ENCODE measurements at regions not wholly inside any gene's neighbourhood (a gene's known extent, or its start where the extent isn't known, plus 50 kb on each side); places are given as distances from the start of the nearest gene placed in this dataset.

- WGBS, 2 donors: 75 to 85% methylated on average over 3 of the region's 3 CpGs
- Histone ChIP-seq H3K4me3 (ENCODE audit: low read depth in 1 of 2, low read length in 2 of 2) (no peak overlapping the region), H3K36me3 (ENCODE audit: control insufficient read depth in 2 of 2, insufficient read depth in 2 of 2, low read length in 1 of 2) (no peaks in the 10 kb centered on the region), H3K9me3 (ENCODE audit: control insufficient read depth in 2 of 2, insufficient read depth in 1 of 2, low read depth in 1 of 2, low read length in 1 of 2) (no peaks in the 10 kb centered on the region), H3K27me3 (ENCODE audit: control insufficient read depth in 1 of 2, insufficient read depth in 2 of 2, low read length in 2 of 2) (no peaks in the 10 kb centered on the region), H3K4me1 (ENCODE audit: control insufficient read depth in 2 of 2, insufficient read depth in 2 of 2, low read length in 1 of 2) (peaks cover 0 to 4% of the 10 kb centered on the region in 2 donors), H3K27ac (ENCODE audit: low read depth in 2 of 2, low read length in 1 of 2) (no peak overlapping the region)
Observed at GRCh38 chr10:88066319-88066718, 202.9 kb downstream of the PTEN start.

- H3K4me1 ChIP-seq (ENCODE audit: control insufficient read depth in 2 of 2, insufficient read depth in 2 of 2, low read length in 1 of 2): peaks cover 0 to 4% of the 10 kb centered on the region in 2 donors
- WGBS, 2 donors: 82 to 83% methylated on average over 6 of the region's 6 CpGs
- no peaks in the 10 kb centered on the region for H3K27me3 ChIP-seq (ENCODE audit: control insufficient read depth in 1 of 2, insufficient read depth in 2 of 2, low read length in 2 of 2)
- H3K9me3 ChIP-seq (ENCODE audit: control insufficient read depth in 2 of 2, insufficient read depth in 1 of 2, low read depth in 1 of 2, low read length in 1 of 2): no peaks in the 10 kb centered on the region
- H3K27ac ChIP-seq (ENCODE audit: low read depth in 2 of 2, low read length in 1 of 2): no peak overlapping the region
- H3K4me3 ChIP-seq (ENCODE audit: low read depth in 1 of 2, low read length in 2 of 2): no peak overlapping the region
- no peaks in the 10 kb centered on the region for H3K36me3 ChIP-seq (ENCODE audit: control insufficient read depth in 2 of 2, insufficient read depth in 2 of 2, low read length in 1 of 2)
Observed at GRCh38 chr10:88066876-88067275, 203.5 kb downstream of the PTEN start.

- Histone ChIP-seq H3K27ac (ENCODE audit: low read depth in 2 of 2, low read length in 1 of 2) (no peak overlapping the region), H3K27me3 (ENCODE audit: control insufficient read depth in 1 of 2, insufficient read depth in 2 of 2, low read length in 2 of 2) (no peaks in the 10 kb centered on the region), H3K36me3 (ENCODE audit: control insufficient read depth in 2 of 2, insufficient read depth in 2 of 2, low read length in 1 of 2) (no peaks in the 10 kb centered on the region), H3K4me1 (ENCODE audit: control insufficient read depth in 2 of 2, insufficient read depth in 2 of 2, low read length in 1 of 2) (peaks cover 0 to 4% of the 10 kb centered on the region in 2 donors), H3K9me3 (ENCODE audit: control insufficient read depth in 2 of 2, insufficient read depth in 1 of 2, low read depth in 1 of 2, low read length in 1 of 2) (no peaks in the 10 kb centered on the region), H3K4me3 (ENCODE audit: low read depth in 1 of 2, low read length in 2 of 2) (no peak overlapping the region)
Observed at GRCh38 chr10:88067737-88068136, 204.3 kb downstream of the PTEN start.

DNA sequence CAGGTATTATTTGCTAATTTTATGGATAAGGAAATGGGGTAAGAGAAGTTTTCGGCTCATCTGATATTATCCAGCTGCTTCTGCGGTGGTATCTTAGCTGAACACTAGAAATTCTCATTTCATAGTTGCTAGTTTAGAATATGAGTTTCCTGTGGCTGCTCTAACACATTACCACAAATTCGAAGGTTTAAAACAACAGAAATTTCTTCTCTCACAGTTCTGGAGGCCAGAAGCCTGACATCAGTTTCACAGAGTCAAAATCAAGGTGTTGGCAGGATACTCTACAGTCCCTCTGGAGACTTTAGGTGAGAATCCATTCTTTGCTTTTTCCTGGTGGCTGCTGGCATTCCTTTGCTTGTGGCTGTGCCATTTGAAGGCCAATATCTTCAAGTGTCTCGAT, 205.9 kb downstream of the PTEN start:
- 88 to 90% methylated on average over 4 of the region's 4 CpGs for WGBS, 2 donors
- H3K4me3 ChIP-seq (ENCODE audit: low read depth in 1 of 2, low read length in 2 of 2): no peak overlapping the region
- H3K36me3 ChIP-seq (ENCODE audit: control insufficient read depth in 2 of 2, insufficient read depth in 2 of 2, low read length in 1 of 2): no peaks in the 10 kb centered on the region
- no peaks in the 10 kb centered on the region for H3K4me1 ChIP-seq (ENCODE audit: control insufficient read depth in 2 of 2, insufficient read depth in 2 of 2, low read length in 1 of 2)
- no peaks in the 10 kb centered on the region for H3K9me3 ChIP-seq (ENCODE audit: control insufficient read depth in 2 of 2, insufficient read depth in 1 of 2, low read depth in 1 of 2, low read length in 1 of 2)
- H3K27me3 ChIP-seq (ENCODE audit: control insufficient read depth in 1 of 2, insufficient read depth in 2 of 2, low read length in 2 of 2): no peaks in the 10 kb centered on the region
- no peak overlapping the region for H3K27ac ChIP-seq (ENCODE audit: low read depth in 2 of 2, low read length in 1 of 2)

DNA sequence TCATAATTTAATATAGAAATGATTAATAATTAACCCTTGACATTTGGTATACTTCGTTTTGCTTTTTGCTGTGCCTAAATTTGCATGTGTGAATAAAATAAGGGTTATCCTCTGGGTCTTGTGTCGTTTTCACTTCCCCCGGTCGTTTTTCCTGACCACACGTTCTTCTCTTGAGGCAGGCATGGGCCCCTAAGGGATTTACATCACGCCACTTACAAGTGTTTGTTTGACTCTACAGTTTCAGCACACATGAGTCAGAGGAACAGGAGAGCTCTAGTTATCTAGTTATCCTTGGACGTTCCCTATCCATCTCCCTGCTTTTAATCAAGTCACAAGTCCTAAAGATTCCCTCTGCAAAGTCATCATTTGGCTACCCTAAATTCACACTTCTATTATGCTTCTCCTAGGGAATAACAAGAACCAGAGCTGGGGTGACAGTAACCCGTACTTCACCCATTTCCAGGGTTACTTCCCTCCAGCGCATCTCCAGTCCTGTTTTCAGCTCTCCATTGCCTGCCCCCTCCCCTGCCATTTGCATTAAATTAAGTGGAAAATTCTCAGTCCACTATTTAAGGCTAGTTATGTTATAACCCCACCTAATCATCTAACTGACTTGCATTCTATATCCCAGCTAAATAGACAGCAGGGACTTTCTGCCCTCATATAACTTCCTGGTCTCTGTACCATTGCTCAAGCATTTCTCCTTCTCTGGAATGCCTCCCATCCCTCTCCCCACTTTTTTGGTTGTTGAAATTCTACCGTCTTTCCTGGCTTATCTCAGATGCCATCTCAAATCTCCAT, 206.9 kb downstream of the PTEN start:
- WGBS, 2 donors: 71 to 76% methylated on average over 10 of the region's 10 CpGs
- H3K36me3 ChIP-seq (ENCODE audit: control insufficient read depth in 2 of 2, insufficient read depth in 2 of 2, low read length in 1 of 2): no peaks in the 10 kb centered on the region
- H3K4me3 ChIP-seq (ENCODE audit: low read depth in 1 of 2, low read length in 2 of 2): no peak overlapping the region
- H3K4me1 ChIP-seq (ENCODE audit: control insufficient read depth in 2 of 2, insufficient read depth in 2 of 2, low read length in 1 of 2): no peaks in the 10 kb centered on the region
- no peak overlapping the region for H3K27ac ChIP-seq (ENCODE audit: low read depth in 2 of 2, low read length in 1 of 2)
- H3K9me3 ChIP-seq (ENCODE audit: control insufficient read depth in 2 of 2, insufficient read depth in 1 of 2, low read depth in 1 of 2, low read length in 1 of 2): no peaks in the 10 kb centered on the region
- no peaks in the 10 kb centered on the region for H3K27me3 ChIP-seq (ENCODE audit: control insufficient read depth in 1 of 2, insufficient read depth in 2 of 2, low read length in 2 of 2)

DNA sequence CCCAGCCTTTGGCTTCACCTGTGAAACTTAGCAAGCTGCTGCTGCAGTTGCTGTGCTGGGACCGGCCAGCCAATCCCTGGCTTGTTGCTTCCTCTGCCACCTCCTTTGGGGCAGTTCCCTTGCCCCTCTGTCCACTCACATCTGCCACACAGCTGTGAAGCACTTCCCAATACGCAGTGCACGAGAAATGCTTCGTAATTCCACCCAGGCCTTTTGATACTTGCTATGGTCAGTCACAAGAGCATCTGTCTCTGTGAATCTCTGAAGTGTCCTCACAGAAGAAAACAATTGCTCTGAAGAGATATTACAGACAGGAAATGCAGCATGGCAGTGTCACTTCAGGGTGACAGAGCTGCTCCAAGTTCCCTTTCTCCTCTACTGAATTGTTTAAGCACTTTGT, 208.5 kb downstream of the PTEN start:
- Histone ChIP-seq H3K27ac (ENCODE audit: low read depth in 2 of 2, low read length in 1 of 2) (no peak overlapping the region), H3K36me3 (ENCODE audit: control insufficient read depth in 2 of 2, insufficient read depth in 2 of 2, low read length in 1 of 2) (no peaks in the 10 kb centered on the region), H3K4me3 (ENCODE audit: low read depth in 1 of 2, low read length in 2 of 2) (no peak overlapping the region), H3K27me3 (ENCODE audit: control insufficient read depth in 1 of 2, insufficient read depth in 2 of 2, low read length in 2 of 2) (no peaks in the 10 kb centered on the region), H3K4me1 (ENCODE audit: control insufficient read depth in 2 of 2, insufficient read depth in 2 of 2, low read length in 1 of 2) (no peaks in the 10 kb centered on the region), H3K9me3 (ENCODE audit: control insufficient read depth in 2 of 2, insufficient read depth in 1 of 2, low read depth in 1 of 2, low read length in 1 of 2) (no peaks in the 10 kb centered on the region)
- 75 to 81% methylated on average over 4 of the region's 4 CpGs for WGBS, 2 donors

GRCh38 chr10:88073682-88074081, 210.3 kb downstream of the PTEN start:
- no peaks in the 10 kb centered on the region for H3K9me3 ChIP-seq (ENCODE audit: control insufficient read depth in 2 of 2, insufficient read depth in 1 of 2, low read depth in 1 of 2, low read length in 1 of 2)
- no peak overlapping the region for H3K4me3 ChIP-seq (ENCODE audit: low read depth in 1 of 2, low read length in 2 of 2)
- H3K27me3 ChIP-seq (ENCODE audit: control insufficient read depth in 1 of 2, insufficient read depth in 2 of 2, low read length in 2 of 2): no peaks in the 10 kb centered on the region
- WGBS, 2 donors: 64 to 79% methylated on average over 4 of the region's 4 CpGs
- H3K36me3 ChIP-seq (ENCODE audit: control insufficient read depth in 2 of 2, insufficient read depth in 2 of 2, low read length in 1 of 2): no peaks in the 10 kb centered on the region
- no peak overlapping the region for H3K27ac ChIP-seq (ENCODE audit: low read depth in 2 of 2, low read length in 1 of 2)
- no peaks in the 10 kb centered on the region for H3K4me1 ChIP-seq (ENCODE audit: control insufficient read depth in 2 of 2, insufficient read depth in 2 of 2, low read length in 1 of 2)

DNA sequence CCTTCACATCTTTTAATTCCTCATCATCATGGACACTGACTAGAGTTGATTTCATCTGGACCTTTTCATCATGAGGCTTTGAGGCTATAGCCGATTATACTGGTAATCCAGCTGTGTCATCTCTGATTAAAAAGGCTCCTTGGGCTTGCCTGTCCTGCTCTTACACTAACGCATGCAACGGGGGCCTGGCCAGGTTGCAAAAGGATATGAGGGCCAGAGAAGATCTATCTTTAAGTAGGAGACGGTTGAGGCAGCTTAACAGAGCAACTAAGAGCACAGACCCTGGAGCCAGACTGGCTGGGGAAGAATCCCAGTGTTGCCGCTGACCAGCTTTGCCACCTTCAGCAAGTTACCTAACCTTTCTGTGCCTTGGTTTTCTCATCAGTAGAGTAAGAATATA, 211.5 kb downstream of the PTEN start:
- no peaks in the 10 kb centered on the region for H3K36me3 ChIP-seq (ENCODE audit: control insufficient read depth in 2 of 2, insufficient read depth in 2 of 2, low read length in 1 of 2)
- no peak overlapping the region for H3K4me3 ChIP-seq (ENCODE audit: low read depth in 1 of 2, low read length in 2 of 2)
- WGBS, 2 donors: 91 to 94% methylated on average over 5 of the region's 5 CpGs
- no peaks in the 10 kb centered on the region for H3K27me3 ChIP-seq (ENCODE audit: control insufficient read depth in 1 of 2, insufficient read depth in 2 of 2, low read length in 2 of 2)
- no peaks in the 10 kb centered on the region for H3K9me3 ChIP-seq (ENCODE audit: control insufficient read depth in 2 of 2, insufficient read depth in 1 of 2, low read depth in 1 of 2, low read length in 1 of 2)
- H3K27ac ChIP-seq (ENCODE audit: low read depth in 2 of 2, low read length in 1 of 2): no peak overlapping the region
- H3K4me1 ChIP-seq (ENCODE audit: control insufficient read depth in 2 of 2, insufficient read depth in 2 of 2, low read length in 1 of 2): no peaks in the 10 kb centered on the region

DNA sequence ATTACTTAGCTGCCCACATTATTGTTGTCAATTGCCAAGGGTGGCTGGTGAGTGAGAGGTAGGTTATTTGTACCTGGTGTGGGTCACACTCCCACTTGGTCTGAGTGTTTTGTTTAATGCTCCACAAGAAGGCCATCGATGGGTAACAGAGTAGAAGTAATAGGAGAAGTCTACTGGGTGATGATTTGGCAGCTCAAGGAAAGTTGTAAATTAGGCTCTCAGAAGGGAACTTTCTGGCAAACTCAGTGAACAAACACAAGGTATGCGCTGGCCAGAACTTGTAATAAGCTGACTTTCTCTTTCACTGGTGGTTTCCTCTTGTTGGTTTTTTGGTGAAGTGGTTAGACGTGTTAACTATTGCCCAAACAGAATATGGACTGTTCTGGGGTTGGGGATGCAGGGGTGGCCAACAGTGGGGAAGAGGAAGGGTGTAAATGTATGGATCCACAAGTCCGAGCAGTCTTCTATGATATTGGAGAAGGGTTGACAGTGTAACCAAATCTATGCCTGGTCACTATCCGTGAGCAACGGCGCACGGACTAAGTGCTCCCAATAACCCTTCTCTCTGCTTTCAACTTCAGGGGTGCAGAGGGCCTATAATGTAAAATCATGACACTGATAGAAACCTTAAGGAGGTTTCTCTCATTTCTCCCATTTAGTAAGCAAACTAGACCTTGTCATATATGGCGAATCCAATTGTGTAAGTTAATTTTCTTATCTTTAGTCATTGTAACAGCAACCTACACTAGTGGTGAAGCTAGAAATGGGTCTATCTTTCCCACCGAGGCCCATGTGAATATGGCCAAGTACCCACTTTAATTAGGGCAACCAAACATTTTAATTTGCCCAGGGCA, 212.8 kb downstream of the PTEN start:
- Histone ChIP-seq H3K36me3 (ENCODE audit: control insufficient read depth in 2 of 2, insufficient read depth in 2 of 2, low read length in 1 of 2) (no peaks in the 10 kb centered on the region), H3K4me1 (ENCODE audit: control insufficient read depth in 2 of 2, insufficient read depth in 2 of 2, low read length in 1 of 2) (peaks cover 0 to under 1% of the 10 kb centered on the region in 2 donors), H3K9me3 (ENCODE audit: control insufficient read depth in 2 of 2, insufficient read depth in 1 of 2, low read depth in 1 of 2, low read length in 1 of 2) (no peaks in the 10 kb centered on the region), H3K4me3 (ENCODE audit: low read depth in 1 of 2, low read length in 2 of 2) (no peak overlapping the region), H3K27ac (ENCODE audit: low read depth in 2 of 2, low read length in 1 of 2) (no peak overlapping the region), H3K27me3 (ENCODE audit: control insufficient read depth in 1 of 2, insufficient read depth in 2 of 2, low read length in 2 of 2) (no peaks in the 10 kb centered on the region)
- 80 to 85% methylated on average over 10 of the region's 10 CpGs for WGBS, 2 donors

Data from esophagus (tissue), 2 donors.